Pancreas (tissue), 10 donors: ENCODE measurements at regions not wholly inside any gene's neighbourhood (a gene's known extent, or its start where the extent isn't known, plus 50 kb on each side); places are given as distances from the start of the nearest gene placed in this dataset.
A peak's percentile ranks its signal among the peaks of the same experiment; 100 is the strongest.

ENCODE experiments used
- ATAC-seq, 4 donors: fragments of 200-7000 bp; cut with Tn5 transposase; one replicate each; pipeline versions ENCODE4 v1.8.0 to v1.9.1; 2020; ENCODE audit warnings: mild to moderate bottlenecking in 4 of 4, moderate library complexity in 4 of 4
- DNase-seq, 6 donors: peaks; one replicate each; pipeline ENCODE4 v3.0.0-alpha.2; 2020
- FAIRE-seq: peaks from 2 replicates; lab custom pipeline; 2012; peaks lifted over from hg19 to GRCh38; lab: Jason Lieb, UNC
- H3K27ac ChIP-seq, 4 donors: fragments of 200-600 bp; sonication (generic); 1 replicate in 3 of 4; 2 replicates in 1 of 4; pipeline versions ENCODE4 v1.5.0 to v1.8.0; 2020
- H3K27me3 ChIP-seq, 4 donors: fragments of 200-600 bp; one replicate each; pipeline ENCODE4 v1.8.0; 2021
- H3K36me3 ChIP-seq, 3 donors: fragments of 200-600 bp; sonication (generic) in 1 of 3; one replicate each; pipeline versions ENCODE4 v1.5.0 to v1.8.0; 2020 to 2021
- H3K4me1 ChIP-seq, 3 donors: fragments of 200-600 bp; one replicate each; pipeline ENCODE4 v1.8.0; 2021
- H3K4me3 ChIP-seq, 4 donors: fragments of 200-600 bp; sonication (generic) in 2 of 4; one replicate each; pipeline versions ENCODE4 v1.5.0 to v1.8.0; 2020 to 2021
- H3K9me3 ChIP-seq, 4 donors: fragments of 200-600 bp; one replicate each; pipeline ENCODE4 v1.8.0; 2021
- CTCF ChIP-seq, 4 donors: fragments of 200-600 bp; sonication (generic) in 3 of 4; IDR thresholded peaks; one replicate each; pipeline versions ENCODE4 v1.5.0 to v1.8.0; 2021; ENCODE audit warnings: antibody characterized with exemption in 4 of 4
- WGBS, 2 donors: extraction: QIAGEN DNeasy Blood & Tissue Kit; methylation state at CpG; one replicate each; pipeline ENCODE4 v1.1.7; 2013; 5-methylcytosine and 5-hydroxymethylcytosine counted together
- intact Hi-C, 3 donors: fragments of 100-400 bp; cut with DNase I; formaldehyde crosslinking; loops; one replicate each; pipeline versions ENCODE4 v1.11.1 to v1.14.2; 2022
- donor health status: healthy with polysubstance abuse.
- donor health status: DM: no; HTN: no; CAD: no; lungs with moderate emphysema.
- donor health status: DM: no; HTN: no; CAD: no.
- donor health status: control.
- donor health status: control.
- donor health status: Bipolar disorder and iron deficiency.
- donor health status: DM: yes; HTN: yes; CAD: no.
- donor health status: DM: no; HTN: no; CAD: no.
- donor health status: DM: no; HTN: no; CAD: no.
- donor health status: DM: yes; HTN: yes; CAD: no.

GRCh38 chr15:37490707-37491106 is 390.4 kb upstream of the MEIS2 start:
- Histone ChIP-seq H3K4me1 (no peaks in the 10 kb centered on the region), H3K36me3 (no peaks in the 10 kb centered on the region), H3K9me3 (no peaks in the 10 kb centered on the region), H3K27ac (no peak overlapping the region), H3K27me3 (no peaks in the 10 kb centered on the region), H3K4me3 (no peak overlapping the region)
- FAIRE-seq, result no peak
- peak in 1 of 6 donors; percentile 28 for DNase-seq
- WGBS, 2 donors, result 84 to 91% methylated on average over 26 of the region's 26 CpGs
- intact Hi-C loops, result no loop called here
- no peak for TF ChIP-seq CTCF (IDR thresholded peaks at IDR 0.05)
- ATAC-seq, result no peak

GRCh38 chr15:37516621-37517020 is 416.3 kb upstream of the MEIS2 start:
- FAIRE-seq (no peak), ATAC-seq (no peak), DNase-seq (no peak)
- no peak overlapping the region for H3K27ac ChIP-seq
- WGBS, 2 donors, result 35% methylated on average over 3 of the region's 3 CpGs
- H3K36me3 ChIP-seq, result no peaks in the 10 kb centered on the region
- peaks cover 0 to 3% (median 0%) of the 10 kb centered on the region in 4 donors for H3K27me3 ChIP-seq
- no peak overlapping the region for H3K4me3 ChIP-seq
- intact Hi-C loops, result no loop called here
- TF ChIP-seq CTCF (IDR thresholded peaks at IDR 0.05), result no peak
- H3K9me3 ChIP-seq, result no peaks in the 10 kb centered on the region
- no peaks in the 10 kb centered on the region for H3K4me1 ChIP-seq

GRCh38 chr15:37517191-37517895 is 417.0 kb upstream of the MEIS2 start:
- DNase-seq, result no peak
- Histone ChIP-seq H3K4me3 (no peak overlapping the region), H3K27ac (no peak overlapping the region), H3K36me3 (no peaks in the 10 kb centered on the region), H3K27me3 (peaks cover 0 to 3% (median 0%) of the 10 kb centered on the region in 4 donors), H3K4me1 (no peaks in the 10 kb centered on the region), H3K9me3 (no peaks in the 10 kb centered on the region)
- intact Hi-C loops, result no loop called here
- TF ChIP-seq CTCF (IDR thresholded peaks at IDR 0.05), result no peak
- no peak for FAIRE-seq
- 51 to 65% methylated on average over 6 of the region's 6 CpGs for WGBS, 2 donors
- no peak for ATAC-seq

- no peaks in the 10 kb centered on the region for H3K9me3 ChIP-seq
- DNase-seq (no peak), FAIRE-seq (no peak), ATAC-seq (no peak)
- no peak overlapping the region for H3K4me3 ChIP-seq
- TF ChIP-seq CTCF (IDR thresholded peaks at IDR 0.05), result no peak
- no peaks in the 10 kb centered on the region for H3K4me1 ChIP-seq
- intact Hi-C loops, result no loop called here
- peaks cover 0 to 3% (median 0%) of the 10 kb centered on the region in 4 donors for H3K27me3 ChIP-seq
- no peak overlapping the region for H3K27ac ChIP-seq
- H3K36me3 ChIP-seq, result no peaks in the 10 kb centered on the region
- 91 to 97% methylated on average over 1 of the region's 1 CpG for WGBS, 2 donors
Measured at GRCh38 chr15:37518436-37518835, 416.0 kb upstream of the TMCO5A start.

GRCh38 chr15:37520026-37520425 is 414.4 kb upstream of the TMCO5A start:
- no peaks in the 10 kb centered on the region for H3K9me3 ChIP-seq
- no peak overlapping the region for H3K27ac ChIP-seq
- 71 to 77% methylated on average over 2 of the region's 2 CpGs for WGBS, 2 donors
- no peaks in the 10 kb centered on the region for H3K36me3 ChIP-seq
- H3K4me3 ChIP-seq, result no peak overlapping the region
- peaks cover 0 to 3% (median 0%) of the 10 kb centered on the region in 4 donors for H3K27me3 ChIP-seq
- no peak for ATAC-seq
- TF ChIP-seq CTCF (IDR thresholded peaks at IDR 0.05), result no peak
- no peak for FAIRE-seq
- no peak for DNase-seq
- intact Hi-C loops, result no loop called here
- no peaks in the 10 kb centered on the region for H3K4me1 ChIP-seq
